IMR-90 (cell line): ENCODE measurements at regions not wholly inside any gene's neighbourhood (a gene's known extent, or its start where the extent isn't known, plus 50 kb on each side); places are given as distances from the start of the nearest gene placed in this dataset.

ENCODE experiments used
- ATAC-seq: fragments of 200-7000 bp; cut with Tn5 transposase; 2 replicates; pipeline ENCODE4 v1.9.1; 2020; ENCODE audit warnings: low read depth, mild to moderate bottlenecking, moderate library complexity
- BruUV-seq: library from RNA; stranded (reverse); fragments of 400-500 nt; replicated peaks from 2 replicates; lab custom pipeline; 2021; lab: Mats Ljungman, UMichigan
- CTCF ChIA-PET: fragments of 300-600 bp; formaldehyde crosslinking; extraction: SDS; loops from one replicate; lab custom pipeline; 2021; ENCODE audit warnings: antibody characterized with exemption; lab: Yijun Ruan, JAX
- POLR2A ChIA-PET: fragments of 300-600 bp; sonication (Branson Sonifier 250); formaldehyde crosslinking; loops from one replicate; lab custom pipeline; 2022; ENCODE audit warnings: antibody characterized with exemption; ENCODE audit not compliant: unreplicated experiment; lab: Charles Lee
- DNase-seq: peaks from one replicate; pipeline ENCODE4 v3.0.0; 2013
- H2AFZ ChIP-seq: replicated peaks from 2 replicates; pipeline ENCODE3; 2013; ENCODE audit warnings: low read length, mild to moderate bottlenecking; ENCODE audit not compliant: poor library complexity
- H2AK5ac ChIP-seq: 2 replicates; pipeline ENCODE4 v1.6.1; 2013; ENCODE audit warnings: low read depth, low read length, inconsistent platforms
- H2AK9ac ChIP-seq: replicated peaks from 2 replicates; pipeline ENCODE3; 2013; ENCODE audit warnings: mild to moderate bottlenecking, low read depth, low read length, moderate library complexity; ENCODE audit not compliant: poor library complexity
- H2BK120ac ChIP-seq: 2 replicates; pipeline ENCODE4 v1.6.1; 2013; ENCODE audit warnings: low read depth, low read length, inconsistent platforms
- H2BK15ac ChIP-seq: 3 replicates; pipeline ENCODE4 v1.6.1; 2013; ENCODE audit warnings: low read depth, low read length, inconsistent platforms
- H2BK20ac ChIP-seq: 2 replicates; pipeline ENCODE4 v1.6.1; 2013; ENCODE audit warnings: low read depth, mild to moderate bottlenecking, inconsistent platforms, low read length, moderate library complexity
- H2BK5ac ChIP-seq: 2 replicates; pipeline ENCODE4 v1.6.1; 2013; ENCODE audit warnings: mild to moderate bottlenecking, low read depth, low read length, inconsistent platforms; ENCODE audit not compliant: poor library complexity, severe bottlenecking
- H3K14ac ChIP-seq: replicated peaks from 2 replicates; pipeline ENCODE4 v1.6.1; 2013; ENCODE audit warnings: low read depth, low read length, inconsistent platforms
- H3K18ac ChIP-seq: 2 replicates; pipeline ENCODE4 v1.6.1; 2013; ENCODE audit warnings: low read depth, low read length, control low read depth
- H3K23ac ChIP-seq: 2 replicates; pipeline ENCODE4 v1.6.1; 2013; ENCODE audit warnings: low read depth, low read length, inconsistent platforms
- H3K27ac ChIP-seq: 2 replicates; pipeline ENCODE4 v1.5.1; 2013; ENCODE audit warnings: mild to moderate bottlenecking, control low read depth, low read length; ENCODE audit not compliant: insufficient read depth
- H3K27me3 ChIP-seq: 2 replicates; pipeline ENCODE4 v1.6.1; 2013; ENCODE audit warnings: low read length; ENCODE audit not compliant: control insufficient read depth, insufficient read depth
- H3K36me3 ChIP-seq: 2 replicates; pipeline ENCODE4 v1.6.1; 2013; ENCODE audit warnings: low read length, mixed read lengths; ENCODE audit not compliant: control insufficient read depth, insufficient read depth
- H3K4ac ChIP-seq: 2 replicates; pipeline ENCODE4 v1.6.1; 2013; ENCODE audit warnings: low read depth, low read length, inconsistent platforms
- H3K4me1 ChIP-seq: 2 replicates; pipeline ENCODE4 v1.6.1; 2013; ENCODE audit warnings: low read length, mixed read lengths; ENCODE audit not compliant: control insufficient read depth, insufficient read depth
- H3K4me2 ChIP-seq: 2 replicates; pipeline ENCODE4 v1.6.1; 2013; ENCODE audit warnings: low read depth, mild to moderate bottlenecking, control low read depth, low read length, moderate library complexity
- H3K4me3 ChIP-seq: 2 replicates; pipeline ENCODE4 v1.5.1; 2013; ENCODE audit warnings: low read depth, mild to moderate bottlenecking, control low read depth, low read length, moderate library complexity; ENCODE audit not compliant: insufficient read depth
- H3K56ac ChIP-seq: 2 replicates; pipeline ENCODE4 v1.6.1; 2013; ENCODE audit warnings: low read length, inconsistent platforms; ENCODE audit not compliant: insufficient read depth; ENCODE audit errors: extremely low read depth
- H3K79me1 ChIP-seq, 2 experiments: 2 replicates each; pipeline ENCODE4 v1.6.1; 2013; ENCODE audit warnings: low read length in 2 of 2, inconsistent platforms in 1 of 2, low read depth in 1 of 2
- H3K9ac ChIP-seq: 2 replicates; pipeline ENCODE4 v1.6.1; 2013; ENCODE audit warnings: low read depth, low read length, control low read depth
- H3K9me1 ChIP-seq: 2 replicates; pipeline ENCODE4 v1.6.1; 2013; ENCODE audit warnings: low read length, inconsistent platforms; ENCODE audit not compliant: insufficient read depth
- H3K9me3 ChIP-seq: 2 replicates; pipeline ENCODE4 v1.6.1; 2013; ENCODE audit warnings: low read length; ENCODE audit not compliant: control insufficient read depth, insufficient read depth
- H4K20me1 ChIP-seq: 2 replicates; pipeline ENCODE4 v1.6.1; 2013; ENCODE audit warnings: low read length, inconsistent platforms; ENCODE audit not compliant: insufficient read depth
- H4K5ac ChIP-seq: 2 replicates; pipeline ENCODE4 v1.6.1; 2013; ENCODE audit warnings: mild to moderate bottlenecking, low read depth, low read length, control low read depth
- H4K8ac ChIP-seq, 2 experiments: 2 replicates each; pipeline ENCODE4 v1.6.1; 2013; ENCODE audit warnings: low read depth in 2 of 2, low read length in 2 of 2, control low read depth in 1 of 2, inconsistent platforms in 1 of 2
- H4K91ac ChIP-seq: 2 replicates; pipeline ENCODE4 v1.6.1; 2013; ENCODE audit warnings: low read depth, low read length, inconsistent platforms; ENCODE audit not compliant: insufficient read depth
- BHLHE40 ChIP-seq: fragments of 150-350 bp; IDR thresholded peaks from 2 replicates; pipeline ENCODE4 v1.6.1; 2016; ENCODE audit warnings: mild to moderate bottlenecking, low read depth, low read length
- CEBPB ChIP-seq: IDR thresholded peaks from 2 replicates; pipeline ENCODE4 v1.6.1; 2012; ENCODE audit warnings: low read depth, low read length, improper control_type of control experiment
- CHD1 ChIP-seq: IDR thresholded peaks from 2 replicates; pipeline ENCODE4 v1.6.1; 2012; ENCODE audit warnings: low read depth, low read length, improper control_type of control experiment
- FOS ChIP-seq: fragments of 150-350 bp; IDR thresholded peaks from 2 replicates; pipeline ENCODE4 v1.6.1; 2016; ENCODE audit warnings: low read depth, low read length
- MAFK ChIP-seq: IDR thresholded peaks from 2 replicates; pipeline ENCODE4 v1.6.1; 2012; ENCODE audit warnings: low read depth, low read length, improper control_type of control experiment
- MAZ ChIP-seq: IDR thresholded peaks from 2 replicates; pipeline ENCODE4 v1.6.1; 2012; ENCODE audit warnings: low read depth, mild to moderate bottlenecking, low read length, improper control_type of control experiment, moderate library complexity, borderline replicate concordance
- MXI1 ChIP-seq: IDR thresholded peaks from 2 replicates; pipeline ENCODE4 v1.6.1; 2012; ENCODE audit warnings: low read depth, mild to moderate bottlenecking, low read length, moderate library complexity, borderline replicate concordance
- NFE2L2 ChIP-seq: fragments of 150-350 bp; IDR thresholded peaks from 2 replicates; pipeline ENCODE4 v1.6.1; 2016; ENCODE audit warnings: low read depth, mild to moderate bottlenecking, low read length
- POLR2A ChIP-seq: IDR thresholded peaks from 2 replicates; pipeline ENCODE4 v1.6.1; 2012; ENCODE audit warnings: mild to moderate bottlenecking, low read depth, low read length
- RAD21 ChIP-seq: IDR thresholded peaks from 2 replicates; pipeline ENCODE4 v1.6.1; 2012; ENCODE audit warnings: low read length, improper control_type of control experiment
- RCOR1 ChIP-seq: IDR thresholded peaks from 2 replicates; pipeline ENCODE4 v1.6.1; 2012; ENCODE audit warnings: mild to moderate bottlenecking, low read length, improper control_type of control experiment; ENCODE audit not compliant: insufficient replicate concordance
- RFX5 ChIP-seq: IDR thresholded peaks from 2 replicates; pipeline ENCODE4 v1.8.0; 2012; ENCODE audit warnings: low read depth, mild to moderate bottlenecking, low read length, moderate library complexity
- SMC3 ChIP-seq: fragments of 150-350 bp; IDR thresholded peaks from 2 replicates; pipeline ENCODE4 v1.6.1; 2016; ENCODE audit warnings: low read depth, mild to moderate bottlenecking, antibody characterized with exemption, low read length, moderate library complexity
- WGBS, 2 experiments: methylation state at CpG; one replicate each; pipeline versions ENCODE4 v1.1.5 to v1.1.7; 2013; ENCODE audit warnings: missing lambda C conversion rate in 2 of 2; ENCODE audit not compliant: insufficient read length in 1 of 2; ENCODE audit errors: extremely low coverage in 2 of 2; 5-methylcytosine and 5-hydroxymethylcytosine counted together
- dilution Hi-C: fragments of 300-500 bp; cut with HindIII; formaldehyde crosslinking; loops from one replicate; pipeline ENCODE4 v1.14.3; 2018; ENCODE audit warnings: low sequenced_read_pairs; ENCODE audit not compliant: unreplicated experiment
- in situ Hi-C: fragments of 300-500 bp; cut with MboI; formaldehyde crosslinking; loops from 3 replicates; pipeline ENCODE4 v1.14.3; 2019; ENCODE audit warnings: low sequenced_read_pairs, inconsistent platforms, mixed read lengths
- intact Hi-C: fragments of 100-400 bp; cut with micrococcal nuclease; formaldehyde crosslinking; loops from 2 replicates; pipeline ENCODE4 v1.10.0; 2022
- TF ChIP-seq, protein P1 (sequence below): fragments of 150-350 bp; IDR thresholded peaks from 2 replicates; pipeline ENCODE4 v1.6.1; 2017; ENCODE audit warnings: mild to moderate bottlenecking, antibody characterized with exemption, low read length, low read depth
- TF ChIP-seq, protein P2 (sequence below): fragments of 150-350 bp; IDR thresholded peaks from 2 replicates; pipeline ENCODE4 v1.6.1; 2016; ENCODE audit warnings: low read depth, mild to moderate bottlenecking, low read length, moderate library complexity, borderline replicate concordance
- TF ChIP-seq, protein P3 (sequence below): conservative IDR thresholded peaks from 2 replicates; pipeline ENCODE4 v1.5.1; 2012; ENCODE audit warnings: mild to moderate bottlenecking, low read depth, low read length, improper control_type of control experiment

DNA sequence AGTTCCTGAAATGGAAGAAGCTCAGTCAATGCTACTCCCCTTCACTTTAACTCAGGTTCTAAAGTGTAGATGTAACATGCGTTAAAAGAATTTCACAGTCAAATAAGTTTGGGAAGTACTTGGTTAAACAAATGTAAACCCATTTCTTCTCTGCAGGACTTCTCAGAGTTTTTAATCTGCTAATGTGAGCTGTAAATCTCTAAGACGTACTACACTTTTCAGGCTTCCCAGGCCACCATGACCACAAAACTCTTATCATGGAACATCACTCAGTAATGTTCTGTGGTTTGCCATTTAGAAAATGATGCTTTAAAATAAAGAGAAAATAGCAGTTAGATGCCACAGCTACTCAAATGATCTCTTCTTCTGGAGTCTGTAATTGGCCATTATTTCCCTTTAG lies 104.3 kb downstream of the HHIPL2 start:
- intact Hi-C loops, result no loop called here
- H2BK20ac ChIP-seq, result no peak overlapping the region
- BruUV-seq, result no TSS peak
- CTCF ChIA-PET, result no interaction called here
- TF ChIP-seq POLR2A, result no peak
- TF ChIP-seq SMC3, result no peak
- no peak for TF ChIP-seq CHD1
- no peak for TF ChIP-seq MAZ
- TF ChIP-seq BHLHE40, result no peak
- no peak for TF ChIP-seq NFE2L2
- TF ChIP-seq, protein P1, sequence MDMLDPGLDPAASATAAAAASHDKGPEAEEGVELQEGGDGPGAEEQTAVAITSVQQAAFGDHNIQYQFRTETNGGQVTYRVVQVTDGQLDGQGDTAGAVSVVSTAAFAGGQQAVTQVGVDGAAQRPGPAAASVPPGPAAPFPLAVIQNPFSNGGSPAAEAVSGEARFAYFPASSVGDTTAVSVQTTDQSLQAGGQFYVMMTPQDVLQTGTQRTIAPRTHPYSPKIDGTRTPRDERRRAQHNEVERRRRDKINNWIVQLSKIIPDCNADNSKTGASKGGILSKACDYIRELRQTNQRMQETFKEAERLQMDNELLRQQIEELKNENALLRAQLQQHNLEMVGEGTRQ, result no peak
- no peak for TF ChIP-seq MAFK
- TF ChIP-seq FOS, result no peak
- TF ChIP-seq, protein P2, sequence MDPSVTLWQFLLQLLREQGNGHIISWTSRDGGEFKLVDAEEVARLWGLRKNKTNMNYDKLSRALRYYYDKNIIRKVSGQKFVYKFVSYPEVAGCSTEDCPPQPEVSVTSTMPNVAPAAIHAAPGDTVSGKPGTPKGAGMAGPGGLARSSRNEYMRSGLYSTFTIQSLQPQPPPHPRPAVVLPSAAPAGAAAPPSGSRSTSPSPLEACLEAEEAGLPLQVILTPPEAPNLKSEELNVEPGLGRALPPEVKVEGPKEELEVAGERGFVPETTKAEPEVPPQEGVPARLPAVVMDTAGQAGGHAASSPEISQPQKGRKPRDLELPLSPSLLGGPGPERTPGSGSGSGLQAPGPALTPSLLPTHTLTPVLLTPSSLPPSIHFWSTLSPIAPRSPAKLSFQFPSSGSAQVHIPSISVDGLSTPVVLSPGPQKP, result no peak
- TF ChIP-seq MXI1, result no peak
- TF ChIP-seq RAD21, result no peak
- TF ChIP-seq RFX5, result no peak
- no peak for TF ChIP-seq RCOR1
- TF ChIP-seq CEBPB, result no peak
- TF ChIP-seq, protein P3, sequence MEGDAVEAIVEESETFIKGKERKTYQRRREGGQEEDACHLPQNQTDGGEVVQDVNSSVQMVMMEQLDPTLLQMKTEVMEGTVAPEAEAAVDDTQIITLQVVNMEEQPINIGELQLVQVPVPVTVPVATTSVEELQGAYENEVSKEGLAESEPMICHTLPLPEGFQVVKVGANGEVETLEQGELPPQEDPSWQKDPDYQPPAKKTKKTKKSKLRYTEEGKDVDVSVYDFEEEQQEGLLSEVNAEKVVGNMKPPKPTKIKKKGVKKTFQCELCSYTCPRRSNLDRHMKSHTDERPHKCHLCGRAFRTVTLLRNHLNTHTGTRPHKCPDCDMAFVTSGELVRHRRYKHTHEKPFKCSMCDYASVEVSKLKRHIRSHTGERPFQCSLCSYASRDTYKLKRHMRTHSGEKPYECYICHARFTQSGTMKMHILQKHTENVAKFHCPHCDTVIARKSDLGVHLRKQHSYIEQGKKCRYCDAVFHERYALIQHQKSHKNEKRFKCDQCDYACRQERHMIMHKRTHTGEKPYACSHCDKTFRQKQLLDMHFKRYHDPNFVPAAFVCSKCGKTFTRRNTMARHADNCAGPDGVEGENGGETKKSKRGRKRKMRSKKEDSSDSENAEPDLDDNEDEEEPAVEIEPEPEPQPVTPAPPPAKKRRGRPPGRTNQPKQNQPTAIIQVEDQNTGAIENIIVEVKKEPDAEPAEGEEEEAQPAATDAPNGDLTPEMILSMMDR, result no peak
- in situ Hi-C loops, result no loop called here
- H3K4ac ChIP-seq, result no peak overlapping the region
- DNase-seq (no peak), ATAC-seq (no peak)
- no peak overlapping the region for H3K56ac ChIP-seq
- no peak overlapping the region for H2BK15ac ChIP-seq
- no peak overlapping the region for H4K91ac ChIP-seq
- WGBS, 2 experiments, result no CpG with 5 or more reads among the region's 2 CpGs
- no peaks in the 10 kb centered on the region for H3K27me3 ChIP-seq
- H4K20me1 ChIP-seq, result no peaks in the 10 kb centered on the region
- H3K4me3 ChIP-seq, result no peak overlapping the region
- H3K9me3 ChIP-seq, result no peaks in the 10 kb centered on the region
- H3K36me3 ChIP-seq, result no peaks in the 10 kb centered on the region
- H3K4me2 ChIP-seq, result no peak overlapping the region
- no peak overlapping the region for H2BK120ac ChIP-seq
- H2AK5ac ChIP-seq, result no peak overlapping the region
- no peak overlapping the region for H2AK9ac ChIP-seq
- no peak overlapping the region for H4K5ac ChIP-seq
- dilution Hi-C loops, result no loop called here
- no peaks in the 10 kb centered on the region; the same call in 1 of the 2 replicates for H3K4me1 ChIP-seq
- POLR2A ChIA-PET, result no interaction called here
- no peak overlapping the region for H2AFZ ChIP-seq
- no peak overlapping the region for H4K8ac ChIP-seq
- no peak overlapping the region for H3K27ac ChIP-seq
- no peak overlapping the region for H3K14ac ChIP-seq
- no peak overlapping the region for H2BK5ac ChIP-seq
- no peak overlapping the region for H3K23ac ChIP-seq
- 0 out of 2 replicates have a peak, but pooled peaks cover 3% of the 10 kb centered on the region for H3K9me1 ChIP-seq
- H3K18ac ChIP-seq, result no peak overlapping the region
- H3K9ac ChIP-seq, result no peak overlapping the region
- no peaks in the 10 kb centered on the region for H3K79me1 ChIP-seq
